ENCODE measurements at regions not wholly inside any gene's neighbourhood (a gene's known extent, or its start where the extent isn't known, plus 50 kb on each side); places are given as distances from the start of the nearest gene placed in this dataset.
"Not testable (repeated sequence)": the region's sequence is repeated elsewhere in the genome, so short reads cannot be mapped to it uniquely, and the experiment has no call there.

GRCh38 chr3:177494216-177494615 is 296.9 kb upstream of the TBL1XR1 start:
- Histone ChIP-seq H3K4me3 (no peak overlapping the region), H3K27me3 (replicated peaks in 1 of 7) (no peaks in the 10 kb centered on the region), H3K27ac (no peak overlapping the region), H3K9me3 (peaks cover 0 to 4% (median 0%) of the 10 kb centered on the region in 8 donors), H3K4me1 (peaks cover 0 to 14% (median 9%) of the 10 kb centered on the region in 6 donors), H3K36me3 (no peaks in the 10 kb centered on the region)
- no peak for DNase-seq
- intact Hi-C loops (cut with DNase I; ENCODE audit: low total_unique reads) = no loop called here
- TF ChIP-seq CTCF (IDR thresholded peaks at IDR 0.05 in 8 of 11, conservative IDR thresholded peaks at IDR 0.05 in 3 of 11) (no peak), POLR2A (IDR thresholded peaks at IDR 0.05) (no peak)
- WGBS, 5 donors = 83 to 98% (median 91%) methylated on average over 3 of the region's 3 CpGs

- H3K27me3 ChIP-seq (replicated peaks in 1 of 7) = no peaks in the 10 kb centered on the region
- H3K36me3 ChIP-seq = no peaks in the 10 kb centered on the region
- no peak for DNase-seq
- H3K27ac ChIP-seq = no peak overlapping the region
- H3K4me1 ChIP-seq = peaks cover 0 to 17% (median 9%) of the 10 kb centered on the region in 6 donors
- no peak overlapping the region for H3K4me3 ChIP-seq
- peaks cover 0 to 4% (median 0%) of the 10 kb centered on the region in 8 donors for H3K9me3 ChIP-seq
- TF ChIP-seq POLR2A (IDR thresholded peaks at IDR 0.05) = no peak
- no peak for TF ChIP-seq CTCF (IDR thresholded peaks at IDR 0.05 in 8 of 11, conservative IDR thresholded peaks at IDR 0.05 in 3 of 11)
- no peak for TF ChIP-seq POLR2AphosphoS5 (IDR thresholded peaks at IDR 0.05)
- intact Hi-C loops (cut with DNase I; ENCODE audit: low total_unique reads) = no loop called here
These were observed 298.3 kb upstream of the TBL1XR1 start for GRCh38 chr3:177495566-177495965.

GRCh38 chr3:177498037-177498857 is 301.0 kb upstream of the TBL1XR1 start:
- DNase-seq = no peak
- H3K27ac ChIP-seq = no peak overlapping the region
- H3K4me1 ChIP-seq = peaks cover 0 to 3% (median 0%) of the 10 kb centered on the region in 6 donors
- intact Hi-C loops (cut with DNase I; ENCODE audit: low total_unique reads) = no loop called here
- no peak overlapping the region for H3K4me3 ChIP-seq
- no peaks in the 10 kb centered on the region for H3K27me3 ChIP-seq (replicated peaks in 1 of 7)
- H3K36me3 ChIP-seq = no peaks in the 10 kb centered on the region
- WGBS, 5 donors = 85 to 91% (median 88%) methylated on average over 5 of the region's 5 CpGs
- peaks cover 0 to 4% (median 0%) of the 10 kb centered on the region in 8 donors for H3K9me3 ChIP-seq
- no peak for TF ChIP-seq CTCF (IDR thresholded peaks at IDR 0.05 in 8 of 11, conservative IDR thresholded peaks at IDR 0.05 in 3 of 11)
- TF ChIP-seq POLR2A (IDR thresholded peaks at IDR 0.05) = no peak
- no peak for TF ChIP-seq POLR2AphosphoS5 (IDR thresholded peaks at IDR 0.05)

GRCh38 chr3:177499039-177499438 is 301.8 kb upstream of the TBL1XR1 start:
- H3K27ac ChIP-seq; DNase-seq; H3K9me3 ChIP-seq; H3K27me3 ChIP-seq (replicated peaks in 1 of 7); H3K4me1 ChIP-seq; H3K36me3 ChIP-seq; H3K4me3 ChIP-seq; intact Hi-C loops (cut with DNase I; ENCODE audit: low total_unique reads): not testable (repeated sequence)
- WGBS, 5 donors = 93 to 100% (median 96%) methylated on average over 2 of the region's 2 CpGs

All from spleen (tissue), 11 donors.